Fibroblast of villous mesenchyme (primary cell): ENCODE measurements at regions not wholly inside any gene's neighbourhood (a gene's known extent, or its start where the extent isn't known, plus 50 kb on each side); places are given as distances from the start of the nearest gene placed in this dataset.

Experiments
- DNase-seq: peaks from one replicate; pipeline ENCODE4 v3.0.0-alpha.2; 2010; ENCODE audit warnings: low read depth
- H3K4me3 ChIP-seq: 2 replicates; pipeline ENCODE4 v1.5.1; 2011; ENCODE audit warnings: low read depth, mild to moderate bottlenecking, low read length
- CTCF ChIP-seq: IDR thresholded peaks from 2 replicates; pipeline ENCODE4 v1.5.1; 2012; ENCODE audit warnings: low read depth, mild to moderate bottlenecking, low read length; ENCODE audit not compliant: insufficient read depth

- no peak for TF ChIP-seq CTCF
- no peak for DNase-seq
- H3K4me3 ChIP-seq = no peak overlapping the region
Measured at GRCh38 chr10:6780008-6780677, 200.1 kb upstream of the PRKCQ start.

- DNase-seq = peak; percentile 86
- no peak for TF ChIP-seq CTCF
- no peak overlapping the region for H3K4me3 ChIP-seq
Measured at GRCh38 chr10:6778992-6779701, 199.1 kb upstream of the PRKCQ start.

- TF ChIP-seq CTCF = no peak
- no peak for DNase-seq
- H3K4me3 ChIP-seq = no peak overlapping the region
Measured at GRCh38 chr10:6776170-6776569, 196.1 kb upstream of the PRKCQ start.

GRCh38 chr10:6774406-6774805 lies 194.3 kb upstream of the PRKCQ start:
- H3K4me3 ChIP-seq = no peak overlapping the region

GRCh38 chr10:6771331-6771730 lies 191.3 kb upstream of the PRKCQ start:
- DNase-seq = peak; percentile 80
- no peak for TF ChIP-seq CTCF
- H3K4me3 ChIP-seq = no peak overlapping the region

More at GRCh38 chr10:6774406-6774805, 194.3 kb upstream of the PRKCQ start:
- peak; percentile 9 for DNase-seq
- no peak for TF ChIP-seq CTCF

GRCh38 chr10:6770846-6771245 lies 190.8 kb upstream of the PRKCQ start:
- TF ChIP-seq CTCF = no peak
- peak; percentile 7 for DNase-seq
- H3K4me3 ChIP-seq = no peak overlapping the region
